ENCODE measurements at regions not wholly inside any gene's neighbourhood (a gene's known extent, or its start where the extent isn't known, plus 50 kb on each side); places are given as distances from the start of the nearest gene placed in this dataset.
"Not testable (repeated sequence)": the region's sequence is repeated elsewhere in the genome, so short reads cannot be mapped to it uniquely, and the experiment has no call there.

GRCh38 chr1:4131734-4132133 lies 231.7 kb upstream of the C1orf174 start:
- no peak for DNase-seq (ENCODE audit: low read depth)

GRCh38 chr1:4132352-4133296 lies 232.6 kb upstream of the C1orf174 start:
- DNase-seq (ENCODE audit: low read depth) = no peak
- TF ChIP-seq CTCF (conservative IDR thresholded peaks at IDR 0.05; ENCODE audit: low read depth, low read length) = no peak
- H3K4me3 ChIP-seq (ENCODE audit: low read length) = no peak overlapping the region

More at GRCh38 chr1:4131734-4132133, 231.7 kb upstream of the C1orf174 start:
- TF ChIP-seq CTCF (conservative IDR thresholded peaks at IDR 0.05; ENCODE audit: low read depth, low read length) = no peak
- H3K4me3 ChIP-seq (ENCODE audit: low read length) = no peak overlapping the region

- no peak overlapping the region for H3K4me3 ChIP-seq (ENCODE audit: low read length)
- DNase-seq (ENCODE audit: low read depth) = no peak
- TF ChIP-seq CTCF (conservative IDR thresholded peaks at IDR 0.05; ENCODE audit: low read depth, low read length) = no peak
Observed at GRCh38 chr1:4133297-4133938, 233.3 kb upstream of the C1orf174 start.

GRCh38 chr1:4133939-4134321 lies 233.9 kb upstream of the C1orf174 start:
- TF ChIP-seq CTCF (conservative IDR thresholded peaks at IDR 0.05; ENCODE audit: low read depth, low read length) = no peak
- H3K4me3 ChIP-seq (ENCODE audit: low read length) = no peak overlapping the region
- no peak for DNase-seq (ENCODE audit: low read depth)

- H3K4me3 ChIP-seq (ENCODE audit: low read length); DNase-seq (ENCODE audit: low read depth): not testable (repeated sequence)
Observed at GRCh38 chr1:4135853-4136252, 235.8 kb upstream of the C1orf174 start.

GRCh38 chr1:4137621-4138415 lies 237.7 kb upstream of the C1orf174 start:
- TF ChIP-seq CTCF (conservative IDR thresholded peaks at IDR 0.05; ENCODE audit: low read depth, low read length) = no peak
- no peak for DNase-seq (ENCODE audit: low read depth)
- no peak overlapping the region for H3K4me3 ChIP-seq (ENCODE audit: low read length)

GRCh38 chr1:4139646-4140045 lies 239.6 kb upstream of the C1orf174 start:
- no peak overlapping the region for H3K4me3 ChIP-seq (ENCODE audit: low read length)
- TF ChIP-seq CTCF (conservative IDR thresholded peaks at IDR 0.05; ENCODE audit: low read depth, low read length) = no peak
- no peak for DNase-seq (ENCODE audit: low read depth)
